Mammary epithelial cell (primary cell): ENCODE measurements at regions not wholly inside any gene's neighbourhood (a gene's known extent, or its start where the extent isn't known, plus 50 kb on each side); places are given as distances from the start of the nearest gene placed in this dataset.

ENCODE experiments used
- EZH2 ChIP-seq: IDR thresholded peaks from 2 replicates; pipeline ENCODE4 v1.6.1; 2012; ENCODE audit warnings: low read length, inconsistent platforms, borderline replicate concordance
- TF ChIP-seq, protein P1 (sequence below), 2 donors: IDR thresholded peaks in 1 of 2; conservative IDR thresholded peaks in 1 of 2; 2 replicates each; pipeline ENCODE4 v1.5.1; 2011 to 2012; ENCODE audit warnings: inconsistent platforms in 2 of 2, low read length in 2 of 2, mild to moderate bottlenecking in 2 of 2, control low read depth in 1 of 2, low read depth in 1 of 2; ENCODE audit not compliant: insufficient read depth in 1 of 2; ENCODE audit errors: extremely low read depth in 1 of 2

- TF ChIP-seq, protein P1, sequence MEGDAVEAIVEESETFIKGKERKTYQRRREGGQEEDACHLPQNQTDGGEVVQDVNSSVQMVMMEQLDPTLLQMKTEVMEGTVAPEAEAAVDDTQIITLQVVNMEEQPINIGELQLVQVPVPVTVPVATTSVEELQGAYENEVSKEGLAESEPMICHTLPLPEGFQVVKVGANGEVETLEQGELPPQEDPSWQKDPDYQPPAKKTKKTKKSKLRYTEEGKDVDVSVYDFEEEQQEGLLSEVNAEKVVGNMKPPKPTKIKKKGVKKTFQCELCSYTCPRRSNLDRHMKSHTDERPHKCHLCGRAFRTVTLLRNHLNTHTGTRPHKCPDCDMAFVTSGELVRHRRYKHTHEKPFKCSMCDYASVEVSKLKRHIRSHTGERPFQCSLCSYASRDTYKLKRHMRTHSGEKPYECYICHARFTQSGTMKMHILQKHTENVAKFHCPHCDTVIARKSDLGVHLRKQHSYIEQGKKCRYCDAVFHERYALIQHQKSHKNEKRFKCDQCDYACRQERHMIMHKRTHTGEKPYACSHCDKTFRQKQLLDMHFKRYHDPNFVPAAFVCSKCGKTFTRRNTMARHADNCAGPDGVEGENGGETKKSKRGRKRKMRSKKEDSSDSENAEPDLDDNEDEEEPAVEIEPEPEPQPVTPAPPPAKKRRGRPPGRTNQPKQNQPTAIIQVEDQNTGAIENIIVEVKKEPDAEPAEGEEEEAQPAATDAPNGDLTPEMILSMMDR (conservative IDR thresholded peaks at IDR 0.05 in 1 of 2, IDR thresholded peaks at IDR 0.05 in 1 of 2; ENCODE audit: extremely low read depth in 1 of 2, insufficient read depth in 1 of 2, low read depth in 1 of 2, low read length in 2 of 2): no peak
- TF ChIP-seq EZH2: no peak
These were observed 328.7 kb upstream of the SALL3 start for GRCh38 chr18:78650926-78651325.
